ENCODE measurements at regions not wholly inside any gene's neighbourhood (a gene's known extent, or its start where the extent isn't known, plus 50 kb on each side); places are given as distances from the start of the nearest gene placed in this dataset.
"Not testable (repeated sequence)": the region's sequence is repeated elsewhere in the genome, so short reads cannot be mapped to it uniquely, and the experiment has no call there.

DNA sequence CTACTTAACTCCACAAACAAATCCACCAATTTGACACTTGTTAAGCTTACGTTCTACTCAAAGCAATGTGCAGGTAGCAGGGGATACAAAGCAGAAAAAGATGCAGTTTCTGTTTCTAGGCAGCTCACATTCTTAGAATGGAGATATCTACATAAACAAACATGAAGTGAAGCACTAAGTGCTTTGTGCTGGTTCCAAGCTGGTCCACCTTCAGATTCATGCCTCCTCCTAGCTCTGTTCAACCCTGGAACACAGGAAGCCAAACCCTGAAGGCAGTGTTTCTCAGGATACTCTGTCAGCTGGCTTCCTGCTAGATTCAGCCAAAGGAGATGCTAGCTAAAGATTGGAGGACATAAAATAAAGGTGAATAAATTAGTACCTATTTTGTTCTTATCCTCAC lies 55.3 kb upstream of the NOL4 start:
- no peak for DNase-seq (ENCODE audit: low spot score)

DNA sequence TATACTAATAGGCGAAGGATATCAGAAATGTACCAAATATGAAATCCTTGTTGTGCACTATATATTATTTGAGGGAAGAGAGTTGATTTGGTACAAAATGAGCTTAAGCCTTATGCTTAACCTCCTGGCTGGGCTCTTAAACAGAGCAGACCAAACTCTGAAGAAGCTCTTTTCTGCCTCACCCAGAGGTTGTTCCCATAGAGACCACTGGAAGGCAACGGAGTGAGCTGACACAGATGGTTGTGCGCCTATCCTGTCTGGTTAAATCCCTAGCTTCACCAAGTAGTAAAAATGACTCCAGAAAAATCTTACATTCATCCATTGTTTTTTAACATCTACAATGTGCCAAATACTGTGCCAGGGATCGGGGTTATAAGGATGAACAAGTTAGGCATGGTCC lies 55.9 kb upstream of the NOL4 start:
- DNase-seq (ENCODE audit: low spot score), result no peak

DNA sequence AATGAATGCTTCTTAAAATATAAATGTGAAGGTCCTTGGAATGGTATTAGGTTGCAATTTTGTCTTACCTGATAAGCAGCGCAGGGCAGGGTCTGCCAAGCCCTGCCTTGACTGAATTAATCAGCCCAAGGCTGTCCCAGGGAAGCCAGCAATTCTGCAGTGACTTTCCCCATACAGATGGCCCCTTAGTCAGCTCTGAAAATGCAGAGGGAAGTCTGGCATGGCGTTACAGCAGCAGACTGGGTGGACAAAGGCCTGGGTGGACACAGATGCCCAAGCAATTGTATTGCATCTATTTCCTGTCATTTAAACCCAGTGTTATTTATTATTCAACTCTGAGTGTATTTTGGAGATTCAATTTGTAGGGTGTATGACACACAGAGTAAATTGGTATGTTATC lies 56.6 kb upstream of the NOL4 start:
- no peak for DNase-seq (ENCODE audit: low spot score)

DNA sequence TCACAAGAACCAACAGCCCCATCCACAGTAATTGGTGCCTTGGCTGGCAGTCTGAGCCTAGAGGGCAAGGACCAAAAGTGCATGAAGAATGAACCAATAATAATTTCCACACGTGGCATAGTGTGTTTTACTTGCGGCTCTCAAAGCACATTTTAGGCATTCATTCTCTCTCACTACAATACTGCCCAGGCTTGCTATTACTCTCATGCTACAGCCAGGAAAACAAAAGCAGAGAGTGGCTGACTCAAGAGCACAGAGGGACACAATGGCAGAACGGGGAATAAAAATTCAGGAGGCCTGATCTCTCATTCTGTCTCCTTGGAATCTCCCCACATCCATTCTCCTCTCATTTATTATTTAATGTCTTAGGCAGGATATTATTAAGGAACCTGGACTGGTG lies 57.0 kb upstream of the NOL4 start:
- no peak for DNase-seq (ENCODE audit: low spot score)

DNA sequence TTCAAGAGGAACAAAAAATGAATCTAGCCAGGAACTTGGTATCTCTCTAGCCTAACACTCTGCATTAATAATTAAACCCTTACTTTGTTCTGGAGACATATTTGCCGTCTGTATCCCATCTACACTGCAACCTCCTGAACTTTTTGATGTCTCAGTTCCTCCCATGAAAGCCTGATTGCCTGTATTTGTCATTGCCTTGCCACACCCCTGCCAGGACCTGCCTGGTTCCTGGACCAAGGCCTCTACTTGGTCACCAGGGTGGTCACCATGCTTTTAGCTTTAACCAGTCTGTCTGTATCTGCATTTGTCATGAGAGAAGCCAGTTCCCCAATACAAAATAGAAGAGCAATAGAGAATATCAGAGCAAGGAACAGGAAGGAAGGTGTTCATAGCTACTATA lies 58.8 kb upstream of the NOL4 start:
- no peak for DNase-seq (ENCODE audit: low spot score)

DNA sequence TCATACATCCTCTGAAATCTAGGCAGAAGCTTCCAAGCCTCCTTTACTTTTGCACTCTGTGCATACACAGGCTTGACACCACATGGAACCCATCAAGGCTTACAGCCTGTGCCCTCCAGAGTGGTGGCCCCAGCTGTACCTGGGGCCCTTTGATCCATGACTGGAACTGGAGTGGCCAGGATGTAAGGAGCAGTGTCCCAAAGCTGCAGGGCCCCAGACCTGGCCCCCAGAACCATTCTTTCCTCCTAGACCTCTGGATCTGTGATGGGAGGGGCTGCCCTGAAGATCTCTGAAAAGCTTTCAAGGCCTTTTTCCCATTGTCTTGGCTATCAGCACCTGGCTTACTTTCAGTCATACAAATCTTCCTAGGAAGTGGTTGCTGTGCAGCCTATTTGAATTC lies 63.1 kb upstream of the NOL4 start:
- no peak for DNase-seq (ENCODE audit: low spot score)

DNA sequence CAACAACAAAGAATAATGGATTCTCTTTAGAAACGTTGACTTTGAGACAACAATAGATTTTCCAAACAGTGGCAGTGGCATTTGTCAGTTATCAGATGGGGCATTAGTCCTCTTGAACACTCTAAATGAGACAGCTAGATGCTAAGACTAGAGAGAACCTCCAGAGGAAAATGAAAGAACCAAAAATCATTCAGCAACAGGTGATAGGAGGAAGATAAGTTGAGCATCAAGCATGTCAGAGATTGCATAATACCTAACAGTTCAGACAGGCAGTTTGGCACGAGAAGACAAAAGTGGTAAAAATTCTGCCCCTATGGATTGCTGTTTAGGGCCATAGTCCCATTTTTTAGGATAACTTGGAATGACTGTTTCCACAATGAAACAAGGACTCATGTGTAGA lies 67.9 kb upstream of the NOL4 start:
- no peak for DNase-seq (ENCODE audit: low spot score)

DNA sequence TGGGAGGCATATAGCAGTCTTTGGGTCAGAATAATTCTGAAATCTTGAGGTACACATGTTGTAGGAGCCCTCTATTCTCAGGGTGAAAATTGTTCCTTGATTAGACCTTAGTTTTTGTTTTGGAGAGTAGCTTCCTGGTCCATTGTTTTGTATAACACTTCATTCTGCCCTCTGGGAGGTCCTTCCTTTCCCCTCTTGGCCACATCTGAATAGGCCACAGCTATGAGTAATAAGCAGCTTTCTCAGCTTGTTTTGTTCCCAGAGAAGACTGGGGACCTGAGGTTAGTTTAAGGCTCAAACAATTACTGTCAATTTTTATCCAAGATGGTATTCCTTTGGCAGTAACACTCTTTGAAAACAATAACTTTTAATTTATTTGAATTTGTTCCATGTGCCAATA lies 72.6 kb upstream of the NOL4 start:
- DNase-seq (ENCODE audit: low spot score), result no peak

DNA sequence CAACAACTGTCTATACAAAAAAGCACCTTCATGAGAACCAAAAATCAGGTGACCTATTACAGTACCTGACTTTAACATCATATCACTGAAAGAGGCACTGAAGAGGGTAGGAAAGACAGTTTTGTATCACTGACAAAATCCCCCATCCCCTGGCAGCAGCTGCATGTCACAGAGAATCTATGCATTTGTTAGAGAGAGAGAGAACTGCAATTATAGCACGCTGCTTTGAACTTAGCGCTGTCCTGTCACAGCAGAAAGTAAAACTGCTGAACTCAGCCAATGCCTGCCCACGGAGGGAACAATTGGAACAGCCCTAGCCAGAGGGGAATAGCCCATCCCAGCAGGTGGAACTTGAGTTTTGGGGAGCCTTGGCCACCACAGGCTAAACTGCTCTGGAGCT lies 75.1 kb upstream of the NOL4 start:
- no peak for DNase-seq (ENCODE audit: low spot score)

DNA sequence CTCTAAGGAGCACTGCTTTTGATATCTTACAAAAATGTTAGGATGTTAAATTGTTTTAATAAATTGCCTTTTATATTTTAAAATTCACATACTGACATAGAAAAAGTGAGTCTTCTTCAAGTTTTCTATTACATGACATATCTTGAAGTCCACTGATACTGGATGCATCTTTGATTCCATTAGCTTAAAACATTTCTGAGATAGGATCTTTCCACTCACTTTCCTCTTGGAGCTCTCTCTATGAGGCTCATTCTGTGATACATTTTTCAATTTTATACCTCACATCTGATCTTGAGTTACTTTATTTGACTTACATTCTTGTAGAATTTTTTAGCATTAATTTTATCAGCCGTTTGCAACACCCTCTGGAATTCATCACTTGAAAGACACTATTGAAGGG lies 86.8 kb upstream of the NOL4 start:
- DNase-seq (ENCODE audit: low spot score), result no peak

DNA sequence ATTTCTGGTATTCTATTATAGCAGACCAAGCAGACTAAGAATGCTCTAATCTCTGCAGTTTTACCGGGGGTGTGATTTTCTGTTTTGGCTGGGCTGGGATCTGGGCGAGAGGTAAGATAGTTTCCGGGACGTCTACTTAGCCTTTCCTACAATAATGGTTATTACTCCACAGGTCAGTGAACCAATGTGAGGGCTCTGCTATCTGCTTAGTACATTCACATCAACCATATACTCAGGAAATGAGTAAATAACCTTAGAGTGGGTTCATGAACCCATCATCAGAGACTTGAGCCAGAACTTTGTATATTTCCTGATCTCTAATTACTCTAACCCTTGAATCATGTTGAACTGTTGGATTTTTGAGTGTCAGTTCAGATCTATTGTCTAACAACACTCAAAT lies 90.1 kb upstream of the NOL4 start:
- no peak for DNase-seq (ENCODE audit: low spot score)

DNA sequence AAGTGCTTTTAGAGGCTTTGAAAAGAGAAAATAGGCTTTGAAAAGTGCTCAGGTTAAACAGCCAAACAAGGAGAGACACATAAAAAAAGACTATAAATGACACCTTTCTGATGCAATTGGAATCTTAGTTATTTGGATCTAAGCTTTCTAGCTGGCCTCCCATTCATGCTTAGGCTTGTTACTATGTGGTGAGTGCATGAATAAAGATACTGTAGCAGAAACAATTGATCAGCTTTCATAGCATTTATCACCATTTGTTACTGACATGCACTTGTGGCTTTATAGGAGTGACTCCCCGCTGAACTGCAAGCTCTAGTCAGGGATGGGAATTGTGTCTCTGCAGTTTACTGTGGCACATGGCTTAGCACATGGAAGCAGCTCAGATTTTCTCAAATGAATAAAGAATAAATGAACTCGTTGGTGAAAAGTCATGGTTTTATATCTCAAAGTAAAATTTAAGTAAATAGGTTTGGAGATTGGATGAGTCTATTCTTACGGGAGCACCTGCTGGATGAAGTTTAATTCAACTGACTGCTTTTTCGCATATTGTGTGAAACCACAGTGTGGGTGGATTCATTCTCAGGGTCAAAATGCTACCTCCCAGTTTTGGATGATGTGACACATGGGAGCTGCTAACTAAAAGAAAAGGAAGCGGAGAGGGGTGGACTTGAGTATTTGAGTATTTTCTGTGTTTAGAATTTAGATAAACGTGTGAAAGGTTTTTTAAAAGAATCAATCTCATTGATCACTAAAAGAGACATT lies 91.1 kb upstream of the NOL4 start:
- DNase-seq (ENCODE audit: low spot score), result no peak

DNA sequence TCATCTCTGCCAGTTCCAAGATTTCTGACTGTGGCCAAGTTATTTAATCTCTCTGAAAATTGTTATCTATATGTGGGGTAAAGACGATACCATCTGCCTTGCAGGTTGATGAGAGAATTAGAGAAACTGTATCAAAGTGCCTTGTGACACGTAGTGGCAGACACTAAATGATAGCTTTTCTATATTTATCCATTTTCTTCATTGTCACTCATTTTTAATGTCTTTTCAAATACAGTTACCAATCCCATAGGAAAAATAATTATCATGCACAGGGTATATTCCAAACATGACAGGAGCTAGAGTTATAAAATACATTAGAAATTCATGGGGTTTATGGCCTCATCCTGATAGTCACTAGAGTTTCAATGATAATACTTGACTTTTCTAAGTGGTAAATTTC lies 95.6 kb upstream of the NOL4 start:
- DNase-seq (ENCODE audit: low spot score), result no peak

DNA sequence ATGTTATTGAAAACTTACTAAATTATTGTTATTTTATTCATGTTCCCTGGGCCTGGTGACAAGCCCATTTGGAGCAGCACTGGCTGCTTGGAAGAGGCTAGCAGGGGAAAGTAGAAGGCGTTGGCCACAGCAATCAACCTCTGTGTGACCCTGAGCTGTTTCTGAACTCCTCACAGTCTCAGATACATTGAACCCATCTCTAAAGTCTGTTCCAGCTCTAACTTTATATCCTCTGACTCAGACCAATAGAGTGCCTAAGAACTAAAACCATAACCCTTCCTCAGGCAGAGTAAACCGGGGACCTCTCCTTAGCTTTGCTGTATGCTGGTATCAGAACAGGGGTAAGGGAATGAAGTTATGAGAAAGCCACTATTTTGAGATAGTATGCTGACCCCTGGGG lies 96.4 kb upstream of the NOL4 start:
- DNase-seq (ENCODE audit: low spot score), result no peak

DNA sequence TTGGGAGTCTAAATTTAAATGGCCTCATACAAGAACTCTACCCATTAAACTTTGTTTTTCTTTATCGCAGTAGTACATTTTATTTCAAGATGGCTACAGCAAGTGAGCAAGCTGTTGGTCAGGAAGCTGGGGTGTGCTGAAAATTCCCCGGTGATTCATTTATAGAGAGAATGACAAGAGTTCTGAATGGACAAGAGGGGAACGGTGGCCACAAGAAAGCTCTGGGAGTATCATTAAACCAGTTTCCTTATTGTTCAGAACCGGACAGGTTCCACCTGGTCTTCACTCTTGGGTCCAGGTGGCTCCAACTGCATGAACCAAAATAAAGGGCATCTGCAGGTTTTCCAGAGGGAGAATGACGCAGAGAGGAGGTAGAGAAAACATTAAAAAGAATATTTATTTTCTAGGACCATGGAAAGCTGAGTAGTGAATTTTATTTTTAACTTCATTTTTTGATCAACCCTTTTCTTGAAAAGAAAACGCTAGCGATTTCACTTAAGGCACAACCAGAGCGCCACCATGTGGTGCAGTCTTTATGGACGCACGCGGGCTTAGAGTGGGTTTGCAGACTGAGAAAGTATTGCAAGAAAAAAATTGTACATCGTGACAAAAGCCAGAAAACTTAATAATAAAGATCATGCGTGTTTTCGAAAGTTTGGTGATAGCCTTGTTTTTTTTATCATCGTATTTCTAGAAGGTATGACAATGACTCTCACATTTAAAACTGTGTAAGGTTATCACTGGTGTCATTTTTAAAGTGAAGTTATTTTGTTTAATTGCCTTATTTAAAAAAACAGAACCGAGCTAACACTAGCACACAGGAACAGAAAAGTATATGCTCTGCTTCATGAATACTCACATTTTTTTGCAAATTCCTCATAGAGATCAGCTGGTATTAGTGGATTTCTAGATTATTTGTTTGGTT lies 97.9 kb upstream of the NOL4 start:
- peak; percentile 30 for DNase-seq (ENCODE audit: low spot score)

DNA sequence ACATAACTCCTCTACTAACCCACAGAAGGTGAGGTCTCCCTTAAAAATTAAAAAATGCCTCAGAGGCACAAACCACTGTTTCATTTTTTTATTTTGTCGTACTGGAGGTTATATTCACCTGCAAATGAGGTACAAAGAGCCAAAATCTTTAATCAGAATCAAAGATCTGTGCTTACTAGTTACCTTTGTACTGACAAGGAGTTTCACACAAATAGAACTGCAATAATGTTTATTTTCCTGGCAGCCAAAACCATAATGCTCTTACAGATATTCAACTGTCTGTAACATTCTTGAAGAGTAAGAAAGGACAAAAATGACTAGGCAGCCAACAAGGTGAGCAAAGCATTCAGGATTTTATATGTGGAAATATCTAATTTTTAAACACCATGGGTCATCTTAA lies 105.1 kb upstream of the NOL4 start:
- DNase-seq (ENCODE audit: low spot score), result no peak

DNA sequence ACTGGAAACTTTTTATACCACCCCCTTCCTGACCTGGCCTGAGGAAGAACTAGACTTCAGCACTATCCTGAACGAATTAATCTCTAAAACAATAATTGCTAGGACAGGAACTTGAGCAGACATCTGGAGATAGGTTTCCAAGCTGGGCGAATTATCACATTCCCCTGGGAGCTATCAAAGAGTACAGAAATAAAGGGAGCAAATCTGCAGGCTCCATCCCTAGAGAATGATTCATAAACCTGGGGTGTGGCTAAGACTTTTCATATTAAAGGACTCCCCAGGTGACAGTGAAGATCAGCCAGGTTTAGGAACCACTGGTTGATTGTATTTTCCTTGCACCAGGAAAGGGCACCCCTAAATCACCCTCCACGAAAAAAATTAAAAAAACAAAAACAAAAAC lies 105.6 kb upstream of the NOL4 start:
- no peak for DNase-seq (ENCODE audit: low spot score)

DNA sequence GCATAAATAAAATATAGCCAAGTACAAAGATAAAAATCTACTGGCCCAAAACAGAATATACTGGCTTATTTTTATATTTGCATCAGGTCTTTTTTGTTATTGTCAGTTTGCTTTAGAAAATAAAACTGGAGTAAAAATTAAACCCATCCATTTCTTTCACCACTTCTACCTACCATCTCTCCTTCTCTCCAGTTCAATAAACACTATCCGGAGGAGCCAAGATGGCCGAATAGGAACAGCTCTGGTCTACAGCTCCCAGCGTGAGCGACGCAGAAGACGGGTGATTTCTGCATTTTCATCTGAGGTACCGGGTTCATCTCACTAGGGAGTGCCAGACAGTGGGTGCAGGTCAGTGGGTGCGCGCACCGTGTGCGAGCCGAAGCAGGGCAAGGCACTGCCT lies 106.2 kb upstream of the NOL4 start:
- not testable (repeated sequence) for DNase-seq (ENCODE audit: low spot score)

DNA sequence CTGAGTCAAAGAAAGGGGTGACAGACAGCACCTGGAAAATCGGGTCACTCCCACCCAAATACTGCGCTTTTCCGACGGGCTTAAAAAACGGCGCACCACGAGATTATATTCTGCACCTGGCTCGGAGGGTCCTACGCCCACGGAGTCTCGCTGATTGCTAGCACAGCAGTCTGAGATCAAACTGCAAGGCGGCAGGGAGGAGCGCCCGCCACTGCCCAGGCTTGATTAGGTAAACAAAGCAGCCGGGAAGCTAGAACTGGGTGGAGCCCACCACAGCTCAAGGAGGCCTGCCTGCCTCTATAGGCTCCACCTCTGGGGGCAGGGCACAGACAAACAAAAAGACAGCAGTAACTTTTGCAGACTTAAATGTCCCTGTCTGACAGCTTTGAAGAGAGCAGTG lies 106.6 kb upstream of the NOL4 start:
- not testable (repeated sequence) for DNase-seq (ENCODE audit: low spot score)

DNA sequence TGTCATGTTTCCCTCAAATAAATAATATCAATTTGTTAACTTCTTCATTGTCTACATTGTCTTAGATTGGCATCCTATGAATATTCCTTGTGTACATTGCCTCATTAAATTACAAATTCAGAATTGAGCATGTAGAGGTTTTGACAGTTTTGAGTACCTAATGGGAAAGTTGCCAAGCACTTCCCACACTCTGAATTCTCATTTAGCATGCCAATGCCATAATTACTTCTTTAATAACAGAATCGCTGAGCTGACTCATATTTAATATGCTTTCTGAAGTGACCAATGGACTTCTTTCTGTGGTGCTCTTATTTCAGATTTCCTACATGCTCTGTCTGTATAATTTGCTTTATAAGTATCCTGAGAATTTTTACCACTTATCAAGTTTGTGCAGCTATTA lies 114.4 kb upstream of the NOL4 start:
- DNase-seq (ENCODE audit: low spot score), result no peak

DNA sequence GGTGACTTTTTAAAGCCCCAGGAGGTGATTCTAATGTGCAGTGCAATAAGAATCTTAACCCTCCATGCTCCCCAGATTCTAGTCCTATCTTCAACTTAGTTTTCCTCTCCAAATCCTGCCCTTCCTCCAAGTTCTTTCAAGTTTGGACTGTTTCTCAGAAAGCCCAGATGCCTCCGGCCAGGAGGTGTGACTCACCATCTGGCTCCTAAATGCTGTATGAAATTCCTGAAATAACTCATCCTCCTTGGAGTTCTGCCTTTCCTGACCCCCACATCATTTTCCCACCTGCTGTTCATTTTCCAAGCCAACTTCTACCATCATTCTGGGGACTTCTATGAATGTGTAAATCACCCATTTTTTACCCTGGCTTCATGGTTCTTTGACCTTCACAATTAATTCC lies 118.2 kb upstream of the NOL4 start:
- peak; percentile 14 for DNase-seq (ENCODE audit: low spot score)

DNA sequence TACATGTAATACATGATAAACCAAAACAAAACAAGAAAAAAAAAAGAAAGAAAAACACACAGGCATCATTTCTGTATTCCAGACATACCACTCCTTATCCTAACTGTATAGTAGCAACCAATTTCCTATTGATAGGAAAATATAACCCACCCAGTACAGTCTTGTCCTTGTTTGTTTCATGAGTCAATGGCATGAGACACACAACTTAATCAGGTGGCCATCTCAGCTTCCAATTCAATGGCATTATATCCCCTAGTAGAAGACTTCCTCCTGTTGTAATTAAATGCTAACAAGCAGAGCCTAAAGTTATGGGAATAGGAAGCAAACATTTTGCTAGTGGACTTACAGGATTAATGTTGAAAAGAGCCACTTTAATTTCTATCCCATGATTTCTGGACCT lies 121.0 kb upstream of the NOL4 start:
- no peak for DNase-seq (ENCODE audit: low spot score)

DNA sequence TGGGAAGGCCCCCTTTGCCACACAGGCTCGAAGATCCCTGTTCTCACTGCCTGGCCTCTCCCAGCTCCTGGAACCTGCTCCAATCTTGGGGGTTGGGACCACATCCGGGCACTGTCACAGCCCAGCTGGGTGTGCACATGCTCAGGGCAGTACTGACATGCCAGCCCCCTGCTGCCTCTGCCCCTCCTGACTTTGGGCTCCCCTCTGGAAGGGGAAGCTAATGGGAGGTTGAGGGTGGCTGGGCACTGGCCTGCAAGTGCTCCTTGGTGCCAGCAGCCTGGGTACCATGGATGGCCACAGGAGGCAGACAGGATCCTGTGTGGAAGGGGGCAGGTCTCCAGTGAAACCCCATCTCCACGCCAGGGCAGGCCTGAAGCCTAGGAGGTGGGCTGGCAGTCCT lies 126.1 kb upstream of the NOL4 start:
- DNase-seq (ENCODE audit: low spot score), result no peak

Data from GM03348 (cell line).